Stimulated activated CD4-positive, alpha-beta T cell treated with anti-CD3 and anti-CD28 coated beads, Interleukin-12 subunit alpha, Interleukin-12 subunit beta, amount 100 ng/mL, for 48 hours (primary cell): ENCODE measurements at regions not wholly inside any gene's neighbourhood (a gene's known extent, or its start where the extent isn't known, plus 50 kb on each side); places are given as distances from the start of the nearest gene placed in this dataset.
"Not testable (repeated sequence)": the region's sequence is repeated elsewhere in the genome, so short reads cannot be mapped to it uniquely, and the experiment has no call there.

Source experiments
- DNase-seq, 3 donors: peaks; one replicate each; pipeline ENCODE4 v3.0.0-alpha.2; 2020; ENCODE audit warnings: low read depth in 2 of 3, low spot score in 1 of 3

- DNase-seq = no peak
These were observed 136.8 kb downstream of the FASLG start for GRCh38 chr1:172795741-172796140.

GRCh38 chr1:172799804-172800203, 140.9 kb downstream of the FASLG start:
- not testable (repeated sequence) for DNase-seq

- no peak for DNase-seq
These were observed 142.9 kb downstream of the FASLG start for GRCh38 chr1:172801771-172802322.

GRCh38 chr1:172809750-172810149, 150.8 kb downstream of the FASLG start:
- no peak for DNase-seq

- no peak for DNase-seq
These were observed 151.7 kb downstream of the FASLG start for GRCh38 chr1:172810480-172811175.

GRCh38 chr1:172811694-172812093, 152.8 kb downstream of the FASLG start:
- no peak for DNase-seq

GRCh38 chr1:172812118-172812517, 153.2 kb downstream of the FASLG start:
- no peak for DNase-seq

GRCh38 chr1:172813330-172813729, 154.4 kb downstream of the FASLG start:
- DNase-seq = no peak

- no peak for DNase-seq
These were observed 155.5 kb downstream of the FASLG start for GRCh38 chr1:172814428-172814827.

GRCh38 chr1:172815740-172816139, 156.8 kb downstream of the FASLG start:
- no peak for DNase-seq

- DNase-seq = peak; percentile 34 to 35 (median 34)
These were observed 160.1 kb downstream of the FASLG start for GRCh38 chr1:172818841-172819527.

GRCh38 chr1:172820475-172821158, 161.7 kb downstream of the FASLG start:
- DNase-seq = no peak

GRCh38 chr1:172821609-172822274, 162.8 kb downstream of the FASLG start:
- no peak for DNase-seq

GRCh38 chr1:172822886-172823285, 164.0 kb downstream of the FASLG start:
- no peak for DNase-seq

GRCh38 chr1:172823534-172823933, 164.6 kb downstream of the FASLG start:
- DNase-seq = no peak

GRCh38 chr1:172824209-172824608, 165.3 kb downstream of the FASLG start:
- DNase-seq = no peak

GRCh38 chr1:172826096-172826741, 167.3 kb downstream of the FASLG start:
- no peak for DNase-seq

- no peak for DNase-seq
These were observed 168.4 kb downstream of the FASLG start for GRCh38 chr1:172827301-172827700.

GRCh38 chr1:172827841-172828240, 168.9 kb downstream of the FASLG start:
- no peak for DNase-seq

GRCh38 chr1:172832006-172832725, 173.3 kb downstream of the FASLG start:
- DNase-seq = no peak
